ENCODE measurements at regions not wholly inside any gene's neighbourhood (a gene's known extent, or its start where the extent isn't known, plus 50 kb on each side); places are given as distances from the start of the nearest gene placed in this dataset.

- RAD21 ChIA-PET (ENCODE audit: low non-redundant PET in 1 of 2, low total read pairs in 2 of 2, uncharacterized antibody in 2 of 2, unreplicated experiment in 2 of 2), result no interaction called here
- CTCF ChIA-PET, result no interaction called here
- H3K9me3 ChIP-seq (ENCODE audit: control insufficient read depth in 1 of 2, insufficient read depth in 1 of 2, low read depth in 1 of 2, low read length in 2 of 2), result no peaks in the 10 kb centered on the region
- TF ChIP-seq SIN3A (IDR thresholded peaks at IDR 0.05; ENCODE audit: low read depth) (no peak), YY1 (IDR thresholded peaks at IDR 0.05; ENCODE audit: extremely low read depth, insufficient replicate concordance, low read depth, low read length) (no peak), TCF7L2 (IDR thresholded peaks at IDR 0.05; ENCODE audit: borderline replicate concordance, extremely low read depth, insufficient read depth, insufficient read length) (no peak), ZNF274 (IDR thresholded peaks at IDR 0.05; ENCODE audit: low read depth, low read length) (no peak), CTCF (IDR thresholded peaks at IDR 0.05 in 2 of 3, conservative IDR thresholded peaks at IDR 0.05 in 1 of 3; ENCODE audit: borderline replicate concordance in 1 of 3, insufficient read depth in 1 of 3, low read depth in 2 of 3, low read length in 2 of 3) (no peak), EZH2 (IDR thresholded peaks at IDR 0.05) (no peak), SRF (IDR thresholded peaks at IDR 0.05; ENCODE audit: low read depth) (no peak), JUND (IDR thresholded peaks at IDR 0.05) (no peak), POLR2AphosphoS5 (IDR thresholded peaks at IDR 0.05; ENCODE audit: low read depth, low read length) (no peak), EZH2phosphoT487 (IDR thresholded peaks at IDR 0.05; ENCODE audit: borderline replicate concordance) (no peak), FOSL1 (IDR thresholded peaks at IDR 0.05; ENCODE audit: low read depth) (no peak)
- DNase-seq (ENCODE audit: low read depth, low spot score) (no peak), ATAC-seq (no peak)
- no peaks in the 10 kb centered on the region for H3K27me3 ChIP-seq (ENCODE audit: insufficient read depth, low read length)
- H3K4me2 ChIP-seq (ENCODE audit: low read length), result no peak overlapping the region
- no peaks in the 10 kb centered on the region for H3K36me3 ChIP-seq (ENCODE audit: control insufficient read depth in 1 of 2, insufficient read depth in 2 of 2, low read length in 2 of 2)
- peaks cover 11% of the 10 kb centered on the region; the same call in 1 of the 2 replicates for H4K20me1 ChIP-seq (ENCODE audit: insufficient read depth)
- H3K4me3 ChIP-seq (replicated peaks in 1 of 2; ENCODE audit: low read depth in 1 of 2, low read length in 2 of 2), result no peak overlapping the region
- intact Hi-C loops (cut with micrococcal nuclease), result loop anchor here (10.0 kb wide), 1 partner anchor 230 kb away; no protein-coding TSS in a partner anchor
- H2AFZ ChIP-seq (ENCODE audit: low read depth, low read length, poor library complexity, severe bottlenecking), result no peak overlapping the region
- no peak overlapping the region for H3K9ac ChIP-seq (ENCODE audit: low read length)
- POLR2A ChIA-PET, result no interaction called here
- H3K27ac ChIP-seq (ENCODE audit: low read depth, low read length), result no peak overlapping the region; the same call in 1 of the 2 replicates
- H3K4me1 ChIP-seq (ENCODE audit: control insufficient read depth in 1 of 2, insufficient read depth in 2 of 2, low read length in 2 of 2), result peaks cover 87 to 92% of the 10 kb centered on the region in 2 experiments
- H3K79me2 ChIP-seq (ENCODE audit: insufficient read depth, low read length), result peaks cover 88% of the 10 kb centered on the region
- H3K9me2 ChIP-seq (ENCODE audit: insufficient read depth), result no peaks in the 10 kb centered on the region
- no TSS peak for BruUV-seq (replicated peaks)
These were observed 52.1 kb downstream of the NCOR2 start for GRCh38 chr12:124514996-124515932.
